ENCODE measurements at regions not wholly inside any gene's neighbourhood (a gene's known extent, or its start where the extent isn't known, plus 50 kb on each side); places are given as distances from the start of the nearest gene placed in this dataset.

DNA sequence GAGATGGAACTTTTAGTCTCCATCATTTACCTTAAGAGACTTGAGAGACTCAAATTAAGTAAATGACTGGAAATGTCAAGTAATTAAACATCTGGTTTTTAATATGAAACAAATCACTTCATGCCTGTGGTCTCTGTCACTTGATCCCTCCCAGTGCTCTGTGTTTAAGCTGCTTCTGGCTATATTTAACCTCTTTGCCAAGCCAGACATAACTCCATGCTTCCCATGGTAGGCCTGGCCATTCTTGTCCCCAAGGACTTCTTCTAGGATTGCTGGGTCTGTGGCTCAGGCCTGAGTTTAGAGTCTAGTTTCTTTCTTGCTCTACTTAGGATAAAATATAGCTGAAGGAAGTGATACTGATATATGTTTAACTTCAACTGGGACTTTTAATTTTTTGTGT lies 1013.6 kb downstream of the FLRT2 start:
- TF ChIP-seq, protein P1, sequence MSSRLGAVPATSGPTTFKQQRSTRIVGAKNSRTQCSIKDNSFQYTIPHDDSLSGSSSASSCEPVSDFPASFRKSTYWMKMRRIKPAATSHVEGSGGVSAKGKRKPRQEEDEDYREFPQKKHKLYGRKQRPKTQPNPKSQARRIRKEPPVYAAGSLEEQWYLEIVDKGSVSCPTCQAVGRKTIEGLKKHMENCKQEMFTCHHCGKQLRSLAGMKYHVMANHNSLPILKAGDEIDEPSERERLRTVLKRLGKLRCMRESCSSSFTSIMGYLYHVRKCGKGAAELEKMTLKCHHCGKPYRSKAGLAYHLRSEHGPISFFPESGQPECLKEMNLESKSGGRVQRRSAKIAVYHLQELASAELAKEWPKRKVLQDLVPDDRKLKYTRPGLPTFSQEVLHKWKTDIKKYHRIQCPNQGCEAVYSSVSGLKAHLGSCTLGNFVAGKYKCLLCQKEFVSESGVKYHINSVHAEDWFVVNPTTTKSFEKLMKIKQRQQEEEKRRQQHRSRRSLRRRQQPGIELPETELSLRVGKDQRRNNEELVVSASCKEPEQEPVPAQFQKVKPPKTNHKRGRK (CRISPR knock-in tag; IDR thresholded peaks at IDR 0.05): no peak
- TF ChIP-seq, protein P2, sequence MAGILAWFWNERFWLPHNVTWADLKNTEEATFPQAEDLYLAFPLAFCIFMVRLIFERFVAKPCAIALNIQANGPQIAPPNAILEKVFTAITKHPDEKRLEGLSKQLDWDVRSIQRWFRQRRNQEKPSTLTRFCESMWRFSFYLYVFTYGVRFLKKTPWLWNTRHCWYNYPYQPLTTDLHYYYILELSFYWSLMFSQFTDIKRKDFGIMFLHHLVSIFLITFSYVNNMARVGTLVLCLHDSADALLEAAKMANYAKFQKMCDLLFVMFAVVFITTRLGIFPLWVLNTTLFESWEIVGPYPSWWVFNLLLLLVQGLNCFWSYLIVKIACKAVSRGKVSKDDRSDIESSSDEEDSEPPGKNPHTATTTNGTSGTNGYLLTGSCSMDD (CRISPR knock-in tag; IDR thresholded peaks at IDR 0.05): no peak
- TF ChIP-seq, protein P3, sequence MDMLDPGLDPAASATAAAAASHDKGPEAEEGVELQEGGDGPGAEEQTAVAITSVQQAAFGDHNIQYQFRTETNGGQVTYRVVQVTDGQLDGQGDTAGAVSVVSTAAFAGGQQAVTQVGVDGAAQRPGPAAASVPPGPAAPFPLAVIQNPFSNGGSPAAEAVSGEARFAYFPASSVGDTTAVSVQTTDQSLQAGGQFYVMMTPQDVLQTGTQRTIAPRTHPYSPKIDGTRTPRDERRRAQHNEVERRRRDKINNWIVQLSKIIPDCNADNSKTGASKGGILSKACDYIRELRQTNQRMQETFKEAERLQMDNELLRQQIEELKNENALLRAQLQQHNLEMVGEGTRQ (IDR thresholded peaks at IDR 0.05; ENCODE audit: low read depth, low read length): no peak
- TF ChIP-seq, protein P3 (CRISPR knock-in tag; IDR thresholded peaks at IDR 0.05; ENCODE audit: borderline replicate concordance): no peak
- TF ChIP-seq ARNT (IDR thresholded peaks at IDR 0.05) (no peak), ZFP36 (IDR thresholded peaks at IDR 0.05; ENCODE audit: borderline replicate concordance, low read depth, low read length, partially characterized antibody) (no peak), MYC (CRISPR knock-in tag; IDR thresholded peaks at IDR 0.05; ENCODE audit: borderline replicate concordance) (no peak), SALL2 (CRISPR knock-in tag; IDR thresholded peaks at IDR 0.05) (no peak)
- TF ChIP-seq, protein P4, sequence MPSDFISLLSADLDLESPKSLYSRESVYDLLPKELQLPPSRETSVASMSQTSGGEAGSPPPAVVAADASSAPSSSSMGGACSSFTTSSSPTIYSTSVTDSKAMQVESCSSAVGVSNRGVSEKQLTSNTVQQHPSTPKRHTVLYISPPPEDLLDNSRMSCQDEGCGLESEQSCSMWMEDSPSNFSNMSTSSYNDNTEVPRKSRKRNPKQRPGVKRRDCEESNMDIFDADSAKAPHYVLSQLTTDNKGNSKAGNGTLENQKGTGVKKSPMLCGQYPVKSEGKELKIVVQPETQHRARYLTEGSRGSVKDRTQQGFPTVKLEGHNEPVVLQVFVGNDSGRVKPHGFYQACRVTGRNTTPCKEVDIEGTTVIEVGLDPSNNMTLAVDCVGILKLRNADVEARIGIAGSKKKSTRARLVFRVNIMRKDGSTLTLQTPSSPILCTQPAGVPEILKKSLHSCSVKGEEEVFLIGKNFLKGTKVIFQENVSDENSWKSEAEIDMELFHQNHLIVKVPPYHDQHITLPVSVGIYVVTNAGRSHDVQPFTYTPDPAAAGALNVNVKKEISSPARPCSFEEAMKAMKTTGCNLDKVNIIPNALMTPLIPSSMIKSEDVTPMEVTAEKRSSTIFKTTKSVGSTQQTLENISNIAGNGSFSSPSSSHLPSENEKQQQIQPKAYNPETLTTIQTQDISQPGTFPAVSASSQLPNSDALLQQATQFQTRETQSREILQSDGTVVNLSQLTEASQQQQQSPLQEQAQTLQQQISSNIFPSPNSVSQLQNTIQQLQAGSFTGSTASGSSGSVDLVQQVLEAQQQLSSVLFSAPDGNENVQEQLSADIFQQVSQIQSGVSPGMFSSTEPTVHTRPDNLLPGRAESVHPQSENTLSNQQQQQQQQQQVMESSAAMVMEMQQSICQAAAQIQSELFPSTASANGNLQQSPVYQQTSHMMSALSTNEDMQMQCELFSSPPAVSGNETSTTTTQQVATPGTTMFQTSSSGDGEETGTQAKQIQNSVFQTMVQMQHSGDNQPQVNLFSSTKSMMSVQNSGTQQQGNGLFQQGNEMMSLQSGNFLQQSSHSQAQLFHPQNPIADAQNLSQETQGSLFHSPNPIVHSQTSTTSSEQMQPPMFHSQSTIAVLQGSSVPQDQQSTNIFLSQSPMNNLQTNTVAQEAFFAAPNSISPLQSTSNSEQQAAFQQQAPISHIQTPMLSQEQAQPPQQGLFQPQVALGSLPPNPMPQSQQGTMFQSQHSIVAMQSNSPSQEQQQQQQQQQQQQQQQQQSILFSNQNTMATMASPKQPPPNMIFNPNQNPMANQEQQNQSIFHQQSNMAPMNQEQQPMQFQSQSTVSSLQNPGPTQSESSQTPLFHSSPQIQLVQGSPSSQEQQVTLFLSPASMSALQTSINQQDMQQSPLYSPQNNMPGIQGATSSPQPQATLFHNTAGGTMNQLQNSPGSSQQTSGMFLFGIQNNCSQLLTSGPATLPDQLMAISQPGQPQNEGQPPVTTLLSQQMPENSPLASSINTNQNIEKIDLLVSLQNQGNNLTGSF (CRISPR knock-in tag; IDR thresholded peaks at IDR 0.05): no peak
- TF ChIP-seq, protein P5, sequence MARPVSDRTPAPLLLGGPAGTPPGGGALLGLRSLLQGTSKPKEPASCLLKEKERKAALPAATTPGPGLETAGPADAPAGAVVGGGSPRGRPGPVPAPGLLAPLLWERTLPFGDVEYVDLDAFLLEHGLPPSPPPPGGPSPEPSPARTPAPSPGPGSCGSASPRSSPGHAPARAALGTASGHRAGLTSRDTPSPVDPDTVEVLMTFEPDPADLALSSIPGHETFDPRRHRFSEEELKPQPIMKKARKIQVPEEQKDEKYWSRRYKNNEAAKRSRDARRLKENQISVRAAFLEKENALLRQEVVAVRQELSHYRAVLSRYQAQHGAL (CRISPR knock-in tag; IDR thresholded peaks at IDR 0.05; ENCODE audit: not compliant biosample characterization): no peak
